GM23248 (cell line): ENCODE measurements at regions not wholly inside any gene's neighbourhood (a gene's known extent, or its start where the extent isn't known, plus 50 kb on each side); places are given as distances from the start of the nearest gene placed in this dataset.

ENCODE experiments used
- EZH2 ChIP-seq: fragments of 200-600 bp; sonication (generic); IDR thresholded peaks from 2 replicates; pipeline ENCODE4 v1.6.1; 2018; ENCODE audit warnings: antibody characterized with exemption, mild to moderate bottlenecking; ENCODE audit not compliant: insufficient read depth, poor library complexity, severe bottlenecking
- EZH2phosphoT487 ChIP-seq: fragments of 200-600 bp; sonication (generic); IDR thresholded peaks from 2 replicates; pipeline ENCODE4 v1.6.1; 2018; ENCODE audit warnings: antibody characterized with exemption, moderate library complexity, mild to moderate bottlenecking, low read depth; ENCODE audit not compliant: insufficient read depth

- no peak for TF ChIP-seq EZH2phosphoT487
- no peak for TF ChIP-seq EZH2
Measured at GRCh38 chr13:90105276-90105675, 1242.2 kb upstream of the MIR17HG start.
